ENCODE measurements at regions not wholly inside any gene's neighbourhood (a gene's known extent, or its start where the extent isn't known, plus 50 kb on each side); places are given as distances from the start of the nearest gene placed in this dataset.

DNA sequence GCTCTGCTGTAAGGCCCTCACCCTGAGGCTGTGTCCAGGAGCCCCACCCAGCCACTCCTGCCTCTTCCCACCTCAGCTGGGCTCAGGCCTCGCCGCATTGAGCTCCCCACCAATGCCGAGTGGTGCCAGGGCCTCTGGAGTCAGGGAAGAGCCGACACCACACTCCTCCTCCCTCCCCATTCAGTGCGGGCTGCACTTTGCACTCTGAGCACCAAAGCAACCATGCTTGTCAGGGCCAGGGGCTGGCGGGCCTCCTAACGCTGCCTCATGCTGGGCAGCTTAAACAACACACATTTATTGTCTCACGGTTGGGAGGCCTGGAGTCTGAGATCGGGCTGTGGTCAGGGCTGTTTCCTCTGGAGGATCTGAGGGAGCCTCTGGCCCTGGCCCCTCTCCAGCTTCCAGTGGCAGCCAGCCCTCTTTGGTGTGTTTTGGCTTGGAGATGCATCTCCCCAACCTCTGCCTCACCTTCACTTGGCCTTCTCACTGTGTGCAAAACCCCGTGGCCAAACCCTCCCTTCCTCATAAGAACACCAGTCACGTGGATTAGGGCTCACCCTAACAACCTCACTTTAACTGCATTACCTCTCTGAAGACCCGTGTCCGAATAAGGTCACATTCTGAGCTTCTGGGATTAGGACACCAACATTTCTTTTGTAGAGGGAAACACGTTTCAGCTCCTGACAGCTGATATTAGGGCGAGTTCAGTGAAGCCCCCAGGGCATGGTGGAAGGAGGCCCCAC is 157.8 kb downstream of the MED10 start (continued):
- no peak for TF ChIP-seq EZH2 (IDR thresholded peaks at IDR 0.05; ENCODE audit: borderline replicate concordance, insufficient read depth, low read length, poor library complexity, severe bottlenecking)

GRCh38 chr5:6218517-6218916 is 159.8 kb downstream of the MED10 start:
- H2AFZ ChIP-seq (ENCODE audit: low read depth, low read length): no peak overlapping the region
- H3K9ac ChIP-seq (ENCODE audit: low read length): no peak overlapping the region
- H3K9me2 ChIP-seq (ENCODE audit: insufficient read depth, low read length): no peaks in the 10 kb centered on the region
- H3K36me3 ChIP-seq (ENCODE audit: insufficient read depth, low read length): no peaks in the 10 kb centered on the region
- no peaks in the 10 kb centered on the region for H3K9me3 ChIP-seq (ENCODE audit: low read length)
- TF ChIP-seq EP300 (conservative IDR thresholded peaks at IDR 0.05; ENCODE audit: poor library complexity, severe bottlenecking) (no peak), POLR2AphosphoS5 (IDR thresholded peaks at IDR 0.05) (no peak), MXI1 (conservative IDR thresholded peaks at IDR 0.05; ENCODE audit: poor library complexity, severe bottlenecking) (no peak), RAD21 (conservative IDR thresholded peaks at IDR 0.05) (no peak)
- TF ChIP-seq, protein P1, sequence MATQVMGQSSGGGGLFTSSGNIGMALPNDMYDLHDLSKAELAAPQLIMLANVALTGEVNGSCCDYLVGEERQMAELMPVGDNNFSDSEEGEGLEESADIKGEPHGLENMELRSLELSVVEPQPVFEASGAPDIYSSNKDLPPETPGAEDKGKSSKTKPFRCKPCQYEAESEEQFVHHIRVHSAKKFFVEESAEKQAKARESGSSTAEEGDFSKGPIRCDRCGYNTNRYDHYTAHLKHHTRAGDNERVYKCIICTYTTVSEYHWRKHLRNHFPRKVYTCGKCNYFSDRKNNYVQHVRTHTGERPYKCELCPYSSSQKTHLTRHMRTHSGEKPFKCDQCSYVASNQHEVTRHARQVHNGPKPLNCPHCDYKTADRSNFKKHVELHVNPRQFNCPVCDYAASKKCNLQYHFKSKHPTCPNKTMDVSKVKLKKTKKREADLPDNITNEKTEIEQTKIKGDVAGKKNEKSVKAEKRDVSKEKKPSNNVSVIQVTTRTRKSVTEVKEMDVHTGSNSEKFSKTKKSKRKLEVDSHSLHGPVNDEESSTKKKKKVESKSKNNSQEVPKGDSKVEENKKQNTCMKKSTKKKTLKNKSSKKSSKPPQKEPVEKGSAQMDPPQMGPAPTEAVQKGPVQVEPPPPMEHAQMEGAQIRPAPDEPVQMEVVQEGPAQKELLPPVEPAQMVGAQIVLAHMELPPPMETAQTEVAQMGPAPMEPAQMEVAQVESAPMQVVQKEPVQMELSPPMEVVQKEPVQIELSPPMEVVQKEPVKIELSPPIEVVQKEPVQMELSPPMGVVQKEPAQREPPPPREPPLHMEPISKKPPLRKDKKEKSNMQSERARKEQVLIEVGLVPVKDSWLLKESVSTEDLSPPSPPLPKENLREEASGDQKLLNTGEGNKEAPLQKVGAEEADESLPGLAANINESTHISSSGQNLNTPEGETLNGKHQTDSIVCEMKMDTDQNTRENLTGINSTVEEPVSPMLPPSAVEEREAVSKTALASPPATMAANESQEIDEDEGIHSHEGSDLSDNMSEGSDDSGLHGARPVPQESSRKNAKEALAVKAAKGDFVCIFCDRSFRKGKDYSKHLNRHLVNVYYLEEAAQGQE (IDR thresholded peaks at IDR 0.05; ENCODE audit: borderline replicate concordance): no peak
- no peak overlapping the region for H3K27ac ChIP-seq (ENCODE audit: low read length)
- no peaks in the 10 kb centered on the region for H3K79me2 ChIP-seq (replicated peaks; ENCODE audit: insufficient read depth, low read length)
- no peaks in the 10 kb centered on the region for H4K20me1 ChIP-seq (ENCODE audit: insufficient read depth)
- H3F3A ChIP-seq (ENCODE audit: insufficient read depth, low read length, poor library complexity, severe bottlenecking): no peaks in the 10 kb centered on the region
- H3K4me3 ChIP-seq (ENCODE audit: low read length): no peak overlapping the region
- H3K4me2 ChIP-seq (ENCODE audit: low read length): no peak overlapping the region
- no peaks in the 10 kb centered on the region for H3K27me3 ChIP-seq (ENCODE audit: insufficient read depth, low read depth, low read length)

DNA sequence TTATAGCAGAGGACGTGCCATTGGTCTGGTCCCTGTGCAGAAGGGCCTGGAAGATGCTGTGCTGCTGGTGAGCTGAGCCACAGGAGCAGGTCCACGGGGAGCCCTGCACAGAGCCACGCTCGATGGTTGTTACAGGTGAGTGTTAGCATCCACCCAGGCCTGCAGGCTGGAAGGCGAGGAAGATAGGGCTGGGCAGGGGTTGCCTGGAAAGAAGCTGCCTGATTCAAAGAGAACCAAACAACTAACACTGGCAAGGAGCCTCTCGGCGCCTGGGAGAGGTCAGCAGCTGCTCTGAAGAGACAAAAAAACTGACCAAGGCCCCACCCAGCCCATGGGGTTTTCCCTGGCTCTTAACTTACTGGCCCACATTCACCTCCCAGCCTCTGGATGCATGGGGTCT is 160.2 kb downstream of the MED10 start:
- Histone ChIP-seq H3K4me3 (ENCODE audit: low read length) (no peak overlapping the region), H4K20me1 (ENCODE audit: insufficient read depth) (no peaks in the 10 kb centered on the region), H3F3A (ENCODE audit: insufficient read depth, low read length, poor library complexity, severe bottlenecking) (no peaks in the 10 kb centered on the region), H3K27me3 (ENCODE audit: insufficient read depth, low read depth, low read length) (no peaks in the 10 kb centered on the region), H3K9ac (ENCODE audit: low read length) (no peak overlapping the region), H3K79me2 (replicated peaks; ENCODE audit: insufficient read depth, low read length) (no peaks in the 10 kb centered on the region), H3K4me2 (ENCODE audit: low read length) (no peak overlapping the region), H3K36me3 (ENCODE audit: insufficient read depth, low read length) (no peaks in the 10 kb centered on the region), H3K27ac (ENCODE audit: low read length) (no peak overlapping the region), H3K9me2 (ENCODE audit: insufficient read depth, low read length) (no peaks in the 10 kb centered on the region), H3K9me3 (ENCODE audit: low read length) (no peaks in the 10 kb centered on the region), H2AFZ (ENCODE audit: low read depth, low read length) (no peak overlapping the region)
- TF ChIP-seq SMC3 (conservative IDR thresholded peaks at IDR 0.05; ENCODE audit: poor library complexity) (no peak), RAD21 (conservative IDR thresholded peaks at IDR 0.05) (no peak), POLR2AphosphoS5 (IDR thresholded peaks at IDR 0.05) (no peak), MXI1 (conservative IDR thresholded peaks at IDR 0.05; ENCODE audit: poor library complexity, severe bottlenecking) (no peak), EP300 (conservative IDR thresholded peaks at IDR 0.05; ENCODE audit: poor library complexity, severe bottlenecking) (no peak), EZH2 (IDR thresholded peaks at IDR 0.05; ENCODE audit: borderline replicate concordance, insufficient read depth, low read length, poor library complexity, severe bottlenecking) (no peak), TAF1 (IDR thresholded peaks at IDR 0.05; ENCODE audit: low read depth) (no peak), CTCF (IDR thresholded peaks at IDR 0.05; ENCODE audit: poor library complexity, severe bottlenecking) (no peak)
- TF ChIP-seq, protein P1 (IDR thresholded peaks at IDR 0.05; ENCODE audit: borderline replicate concordance): no peak

Measured in neural cell (in vitro differentiated cells).